ENCODE measurements at regions not wholly inside any gene's neighbourhood (a gene's known extent, or its start where the extent isn't known, plus 50 kb on each side); places are given as distances from the start of the nearest gene placed in this dataset.

- no peak overlapping the region for H3K9ac ChIP-seq (ENCODE audit: low read length)
- H3K4me1 ChIP-seq (ENCODE audit: control insufficient read depth in 1 of 2, insufficient read depth in 2 of 2, low read length in 2 of 2): no peaks in the 10 kb centered on the region
- intact Hi-C loops (cut with micrococcal nuclease): no loop called here
- H2AFZ ChIP-seq (ENCODE audit: low read depth, low read length, poor library complexity, severe bottlenecking): no peak overlapping the region
- H3K9me2 ChIP-seq (ENCODE audit: insufficient read depth): no peaks in the 10 kb centered on the region
- no peak for DNase-seq (ENCODE audit: low read depth, low spot score)
- no TSS peak for BruUV-seq (replicated peaks)
- H3K27me3 ChIP-seq (ENCODE audit: insufficient read depth, low read length): no peaks in the 10 kb centered on the region
- TF ChIP-seq SIN3A (IDR thresholded peaks at IDR 0.05; ENCODE audit: low read depth) (no peak), TCF7L2 (IDR thresholded peaks at IDR 0.05; ENCODE audit: borderline replicate concordance, extremely low read depth, insufficient read depth, insufficient read length) (no peak)
- ATAC-seq: no peak
- H3K79me2 ChIP-seq (ENCODE audit: insufficient read depth, low read length): no peaks in the 10 kb centered on the region
- ChIA-PET POLR2A (no interaction called here), RAD21 (ENCODE audit: low non-redundant PET in 1 of 2, low total read pairs in 2 of 2, uncharacterized antibody in 2 of 2, unreplicated experiment in 2 of 2) (no interaction called here), CTCF (no interaction called here)
- no peak overlapping the region for H3K27ac ChIP-seq (ENCODE audit: low read depth, low read length)
- H3K4me3 ChIP-seq (replicated peaks in 1 of 2; ENCODE audit: low read depth in 1 of 2, low read length in 2 of 2): no peak overlapping the region
- H3K36me3 ChIP-seq (ENCODE audit: control insufficient read depth in 1 of 2, insufficient read depth in 2 of 2, low read length in 2 of 2): no peaks in the 10 kb centered on the region
- H3K9me3 ChIP-seq (ENCODE audit: control insufficient read depth in 1 of 2, insufficient read depth in 1 of 2, low read depth in 1 of 2, low read length in 2 of 2): no peaks in the 10 kb centered on the region
- H3K4me2 ChIP-seq (ENCODE audit: low read length): no peak overlapping the region
- no peaks in the 10 kb centered on the region for H4K20me1 ChIP-seq (ENCODE audit: insufficient read depth)
These were observed 203.0 kb upstream of the HDAC9 start for GRCh38 chr7:18292584-18292983.

- RAD21 ChIA-PET (ENCODE audit: low non-redundant PET in 1 of 2, low total read pairs in 2 of 2, uncharacterized antibody in 2 of 2, unreplicated experiment in 2 of 2): no interaction called here
- Histone ChIP-seq H3K79me2 (ENCODE audit: insufficient read depth, low read length) (no peaks in the 10 kb centered on the region), H3K4me1 (ENCODE audit: control insufficient read depth in 1 of 2, insufficient read depth in 2 of 2, low read length in 2 of 2) (no peaks in the 10 kb centered on the region), H2AFZ (ENCODE audit: low read depth, low read length, poor library complexity, severe bottlenecking) (no peak overlapping the region), H3K4me3 (replicated peaks in 1 of 2; ENCODE audit: low read depth in 1 of 2, low read length in 2 of 2) (no peak overlapping the region), H3K9ac (ENCODE audit: low read length) (no peak overlapping the region), H4K20me1 (ENCODE audit: insufficient read depth) (no peaks in the 10 kb centered on the region), H3K27ac (ENCODE audit: low read depth, low read length) (no peak overlapping the region), H3K27me3 (ENCODE audit: insufficient read depth, low read length) (no peaks in the 10 kb centered on the region), H3K9me2 (ENCODE audit: insufficient read depth) (no peaks in the 10 kb centered on the region), H3K9me3 (ENCODE audit: control insufficient read depth in 1 of 2, insufficient read depth in 1 of 2, low read depth in 1 of 2, low read length in 2 of 2) (no peaks in the 10 kb centered on the region), H3K36me3 (ENCODE audit: control insufficient read depth in 1 of 2, insufficient read depth in 2 of 2, low read length in 2 of 2) (no peaks in the 10 kb centered on the region), H3K4me2 (ENCODE audit: low read length) (no peak overlapping the region)
- POLR2A ChIA-PET: no interaction called here
- CTCF ChIA-PET: no interaction called here
- no peak for DNase-seq (ENCODE audit: low read depth, low spot score)
- intact Hi-C loops (cut with micrococcal nuclease): no loop called here
- no TSS peak for BruUV-seq (replicated peaks)
- TF ChIP-seq RAD21 (IDR thresholded peaks at IDR 0.05; ENCODE audit: low read depth): no peak
- TF ChIP-seq SIN3A (IDR thresholded peaks at IDR 0.05; ENCODE audit: low read depth): no peak
- no peak for TF ChIP-seq EZH2 (IDR thresholded peaks at IDR 0.05)
- TF ChIP-seq FOSL1 (IDR thresholded peaks at IDR 0.05; ENCODE audit: low read depth): no peak
- TF ChIP-seq ZNF274 (IDR thresholded peaks at IDR 0.05; ENCODE audit: low read depth, low read length): no peak
- no peak for TF ChIP-seq CBX3 (IDR thresholded peaks at IDR 0.05; ENCODE audit: low read depth)
- TF ChIP-seq ZFX (IDR thresholded peaks at IDR 0.05): no peak
- no peak for TF ChIP-seq ATF3 (IDR thresholded peaks at IDR 0.05)
- TF ChIP-seq YY1 (IDR thresholded peaks at IDR 0.05; ENCODE audit: extremely low read depth, insufficient replicate concordance, low read depth, low read length): no peak
- TF ChIP-seq ZBTB33 (IDR thresholded peaks at IDR 0.05; ENCODE audit: extremely low read depth, insufficient replicate concordance, low read length): no peak
- TF ChIP-seq CEBPB (IDR thresholded peaks at IDR 0.05; ENCODE audit: low read depth): no peak
- no peak for ATAC-seq
These were observed 201.8 kb upstream of the HDAC9 start for GRCh38 chr7:18293759-18294158.
